NCI-H187 treated with DMSO at 0.1 percent for 48 hours (cell line): ENCODE measurements at regions not wholly inside any gene's neighbourhood (a gene's known extent, or its start where the extent isn't known, plus 50 kb on each side); places are given as distances from the start of the nearest gene placed in this dataset.
"Not testable (repeated sequence)": the region's sequence is repeated elsewhere in the genome, so short reads cannot be mapped to it uniquely, and the experiment has no call there.

Experiments
- DNase-seq: peaks from one replicate; lab custom pipeline; 2025; lab: John Stamatoyannopoulos, UW

DNA sequence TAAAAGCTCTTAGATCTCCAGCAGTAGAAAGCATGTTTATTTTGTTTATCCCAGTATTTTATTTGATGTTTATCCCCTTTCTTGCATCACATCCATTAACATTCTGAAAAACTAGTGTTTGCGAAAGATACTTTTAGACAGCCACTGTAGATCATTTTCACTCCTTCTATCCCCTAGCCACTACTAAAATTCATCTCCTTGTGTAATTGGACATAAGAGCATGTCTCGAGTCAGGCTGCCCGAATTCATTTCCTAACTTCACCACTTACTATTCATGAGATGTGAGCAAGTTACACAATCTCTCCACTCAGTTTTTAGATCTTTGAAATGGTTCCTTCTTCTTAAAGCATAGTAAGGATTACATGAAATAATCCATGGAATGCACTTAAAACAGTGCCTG, 514.0 kb downstream of the KLF5 start:
- DNase-seq = no peak

DNA sequence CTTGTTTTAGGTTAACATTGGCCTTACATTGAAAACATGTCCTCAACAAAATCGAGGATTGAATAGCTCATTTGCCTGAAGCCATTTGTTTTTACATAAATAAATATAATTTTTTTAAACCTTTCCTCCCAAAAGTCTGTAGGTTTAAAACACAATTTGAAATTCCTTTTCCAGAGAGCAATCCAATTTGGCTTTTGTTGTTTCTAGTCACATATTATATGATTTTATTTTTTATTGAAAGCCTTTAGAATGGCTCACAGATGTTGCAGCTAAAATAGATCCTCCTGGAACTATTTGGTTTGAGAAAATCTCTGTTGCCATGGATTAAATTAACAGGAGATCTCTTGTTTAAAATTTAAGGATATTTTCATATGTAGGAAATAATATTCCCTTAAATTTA, 512.6 kb downstream of the KLF5 start:
- no peak for DNase-seq

DNA sequence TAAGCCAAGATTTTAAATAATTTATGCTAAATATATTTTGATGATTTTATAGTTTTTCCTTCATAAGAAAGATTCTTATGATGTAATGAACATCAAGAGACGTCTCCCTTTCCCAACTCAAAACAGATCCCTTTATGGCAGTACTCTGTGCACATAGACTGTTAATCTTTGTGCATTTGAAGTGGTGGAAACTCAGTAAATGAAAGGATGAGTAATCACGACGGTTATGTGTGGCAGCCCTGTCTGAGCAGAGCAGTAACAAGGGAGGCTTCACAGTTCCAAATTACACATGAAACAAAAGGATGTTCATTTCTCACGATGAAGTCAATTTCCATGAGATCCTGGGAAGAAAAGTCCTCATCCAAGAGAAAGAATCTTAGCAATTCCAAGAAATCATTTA, 498.1 kb downstream of the KLF5 start:
- DNase-seq = no peak

DNA sequence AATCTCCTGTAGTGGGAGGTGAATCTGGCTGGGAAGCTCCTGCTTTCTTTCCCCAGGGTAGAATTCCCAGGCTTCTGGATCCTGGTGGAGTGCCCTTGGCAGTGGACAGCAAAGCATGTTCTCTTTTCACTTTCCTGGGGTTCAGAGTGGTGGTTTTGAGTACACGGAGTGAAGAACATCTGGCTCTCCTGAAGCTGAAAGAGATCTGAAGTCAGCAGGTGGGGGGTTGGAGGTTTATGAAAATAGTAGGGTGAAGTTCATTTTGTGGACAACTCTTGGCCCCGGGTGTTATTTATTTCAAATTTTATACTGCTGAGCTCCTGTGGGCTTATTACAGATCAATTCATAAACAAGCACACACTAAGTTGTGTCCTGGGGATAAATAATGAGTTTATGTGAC, 497.3 kb downstream of the KLF5 start:
- no peak for DNase-seq

DNA sequence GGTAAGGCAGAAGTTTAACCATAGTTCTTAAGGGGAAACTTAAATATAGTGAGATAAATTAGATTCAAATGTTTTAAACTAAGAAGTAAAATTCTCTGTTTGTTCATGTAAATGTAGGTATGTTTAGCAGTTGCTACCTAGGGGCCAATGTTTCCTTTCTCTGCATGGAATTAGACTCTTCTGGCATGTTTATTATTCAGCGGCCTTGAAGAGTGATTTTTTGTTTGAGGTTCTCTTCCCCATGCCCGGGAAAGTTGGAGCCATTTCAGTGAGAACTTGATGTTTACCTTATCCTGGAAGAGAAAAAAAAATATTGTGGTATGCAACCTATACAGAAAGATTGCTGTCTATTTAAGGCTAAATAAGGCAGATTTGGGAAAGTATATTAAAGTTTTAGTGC, 492.9 kb downstream of the KLF5 start:
- no peak for DNase-seq

DNA sequence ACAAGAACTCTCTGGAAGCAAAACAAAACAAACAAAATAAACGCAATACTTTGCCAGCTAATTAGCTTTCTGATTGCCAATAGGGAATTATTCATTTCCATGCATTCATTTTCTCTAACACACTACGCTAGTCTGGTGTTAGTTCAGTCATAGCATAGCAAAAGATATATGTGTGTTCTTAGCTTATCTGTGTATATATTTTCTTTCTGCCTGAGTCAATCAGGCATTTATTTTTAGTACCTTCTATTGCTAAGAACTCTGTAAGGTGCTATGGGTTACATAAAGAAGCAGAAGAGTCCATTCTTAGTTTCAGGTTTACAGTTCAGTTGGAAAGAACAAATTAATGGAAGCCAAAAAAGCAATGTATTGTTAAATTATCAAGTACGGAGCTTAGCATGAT, 490.9 kb downstream of the KLF5 start:
- DNase-seq = no peak

DNA sequence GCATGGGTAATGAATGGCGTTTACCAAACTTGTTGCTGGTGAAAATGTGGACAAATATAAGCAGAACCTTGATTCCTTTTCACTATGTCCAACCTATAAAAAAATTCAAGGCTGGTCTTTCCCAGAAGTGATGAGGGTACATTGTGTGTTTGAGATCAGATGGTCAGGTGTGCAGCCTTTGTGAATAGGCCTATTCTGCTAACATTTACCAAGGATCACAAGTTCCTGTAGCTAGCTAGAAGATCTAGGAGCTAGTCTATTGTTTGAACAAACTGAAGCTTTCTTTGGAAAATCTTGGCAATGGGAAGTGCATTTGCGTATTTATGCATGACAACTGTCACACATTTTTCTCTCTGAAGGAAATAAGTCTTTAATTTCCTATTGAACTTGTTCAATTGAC, 489.6 kb downstream of the KLF5 start:
- DNase-seq = no peak

DNA sequence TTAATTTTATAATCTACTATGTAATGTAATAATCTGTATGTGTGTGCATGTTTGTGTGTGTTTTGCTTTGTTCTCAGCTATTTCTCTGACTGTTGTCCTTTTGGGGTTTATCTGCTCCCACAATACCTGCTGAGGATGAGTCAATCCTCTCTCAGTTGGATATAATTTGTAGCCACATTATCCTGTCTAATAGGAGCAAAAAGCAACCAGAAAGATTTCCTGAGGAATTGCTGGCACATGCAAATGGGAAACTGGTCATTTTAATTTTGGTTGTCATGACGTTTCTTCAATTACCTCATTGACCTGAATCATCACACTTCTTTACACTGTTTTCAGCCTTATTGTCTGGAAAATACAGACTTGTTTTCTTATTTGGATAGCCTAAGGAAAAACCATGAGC, 488.4 kb downstream of the KLF5 start:
- DNase-seq = no peak

DNA sequence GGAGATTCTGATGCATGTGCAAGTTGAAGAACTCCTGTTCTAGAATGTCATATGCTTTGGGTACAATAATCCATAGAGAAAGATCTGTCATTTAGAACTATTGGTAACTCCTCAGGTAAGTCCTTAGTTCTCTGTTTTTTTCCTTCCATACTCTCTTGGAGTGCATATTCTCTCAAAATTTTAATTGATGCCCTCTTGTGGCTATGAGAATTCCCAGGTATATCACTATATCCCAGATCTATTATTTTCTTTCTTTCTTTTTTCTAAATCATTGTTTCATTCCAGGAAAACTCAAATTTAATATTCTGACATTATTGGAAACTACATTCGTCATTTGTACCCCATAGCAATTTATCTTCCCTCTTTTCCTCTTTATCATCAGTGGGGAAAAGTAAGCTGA, 485.4 kb downstream of the KLF5 start:
- DNase-seq = no peak

DNA sequence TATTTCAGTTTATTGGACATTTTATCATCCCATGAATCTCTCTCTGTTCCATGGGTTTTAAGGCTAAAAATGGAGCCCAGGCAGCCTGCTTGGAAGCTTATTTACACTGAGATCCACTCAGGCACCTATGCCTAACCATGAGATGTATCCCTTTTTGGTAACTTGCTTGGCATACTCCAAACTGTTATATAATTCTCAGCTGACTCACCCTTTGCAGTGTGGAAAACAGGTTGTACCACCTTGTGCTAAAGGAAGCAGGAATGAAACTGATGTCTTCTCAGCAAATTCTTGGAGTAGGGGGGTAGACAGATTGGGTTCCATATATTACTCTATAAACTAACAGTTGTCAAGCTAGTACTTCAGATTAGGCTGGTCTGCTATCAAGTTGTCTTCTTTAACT, 483.6 kb downstream of the KLF5 start:
- no peak for DNase-seq

DNA sequence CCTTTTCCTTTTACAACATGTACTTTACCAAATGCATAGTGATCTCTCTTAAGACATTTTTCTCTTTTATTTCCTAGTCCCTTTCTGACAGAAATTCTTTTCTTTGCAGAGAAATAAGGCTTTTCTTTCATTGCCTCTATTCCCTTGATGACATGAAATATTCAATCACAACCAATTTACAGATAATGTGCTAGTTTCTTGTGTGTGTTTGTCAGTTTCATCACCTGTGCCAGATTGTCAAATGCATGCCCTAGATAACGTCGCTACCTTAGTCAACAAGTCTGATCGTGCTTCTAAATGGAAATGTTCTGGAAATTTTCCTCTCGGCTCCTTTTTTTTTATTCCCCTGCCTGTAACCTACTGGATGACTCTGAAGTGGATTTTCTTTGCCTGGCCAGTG, 478.1 kb downstream of the KLF5 start:
- no peak for DNase-seq

DNA sequence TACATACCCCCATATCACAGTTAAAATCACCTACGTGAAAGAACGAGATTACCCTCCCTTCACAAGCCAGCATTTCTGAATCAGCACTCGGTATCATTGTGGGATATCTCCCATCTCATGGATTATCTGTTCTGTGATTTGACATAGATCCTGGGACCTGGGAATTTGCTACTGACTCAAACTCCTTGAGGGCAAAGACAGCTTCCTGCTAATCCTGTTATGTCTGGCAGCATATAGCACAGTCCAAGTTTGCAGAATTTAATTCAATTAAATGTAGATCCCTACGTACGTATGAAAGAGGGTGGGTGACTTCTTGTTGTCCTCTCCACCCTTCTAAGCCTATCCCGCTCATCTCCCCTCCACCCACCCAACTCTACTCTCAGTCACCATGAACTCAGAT, 476.5 kb downstream of the KLF5 start:
- no peak for DNase-seq

DNA sequence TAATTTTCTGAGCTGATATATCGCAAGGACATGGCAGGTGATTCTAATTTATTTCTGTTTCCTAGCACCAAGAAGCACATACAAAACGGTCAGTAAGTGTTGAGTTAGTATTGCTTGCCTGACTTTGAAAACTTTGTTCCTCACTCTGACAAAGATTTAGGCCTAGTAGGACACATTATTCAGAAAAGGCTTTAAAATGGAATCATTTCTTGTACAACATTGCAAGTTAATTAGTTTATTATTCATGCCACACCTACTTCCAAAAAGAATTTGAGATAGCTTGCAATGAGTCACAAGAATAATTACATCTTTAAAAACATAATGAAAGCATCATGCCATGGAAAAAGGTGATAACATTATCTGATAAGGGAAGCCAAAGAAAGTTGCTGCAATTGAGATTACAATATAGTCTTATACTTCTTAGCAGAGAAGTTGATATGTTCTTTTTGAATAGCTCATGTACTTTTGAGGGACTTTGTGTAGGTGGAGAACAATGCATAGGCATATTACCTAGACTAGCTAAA, 474.2 kb downstream of the KLF5 start:
- no peak for DNase-seq

DNA sequence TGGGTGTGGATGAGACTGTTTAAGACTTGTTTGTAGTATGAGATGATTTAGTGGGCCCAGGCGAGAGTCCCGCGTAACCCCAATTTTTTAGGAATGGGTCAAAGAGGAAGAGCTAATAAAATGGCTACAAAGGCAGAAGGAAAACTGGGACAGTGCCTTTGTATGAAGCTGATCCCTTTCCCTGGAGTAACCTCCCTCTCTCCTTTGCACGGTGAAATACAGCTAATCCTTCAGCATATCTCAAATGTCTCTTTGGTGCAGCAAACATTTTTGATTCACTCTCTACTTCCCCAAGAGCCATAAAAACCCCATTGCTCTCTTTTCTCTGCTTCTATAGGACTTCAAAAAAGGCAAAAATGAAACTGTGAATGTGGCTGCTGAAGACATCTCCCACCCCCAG, 473.8 kb downstream of the KLF5 start:
- DNase-seq = no peak

DNA sequence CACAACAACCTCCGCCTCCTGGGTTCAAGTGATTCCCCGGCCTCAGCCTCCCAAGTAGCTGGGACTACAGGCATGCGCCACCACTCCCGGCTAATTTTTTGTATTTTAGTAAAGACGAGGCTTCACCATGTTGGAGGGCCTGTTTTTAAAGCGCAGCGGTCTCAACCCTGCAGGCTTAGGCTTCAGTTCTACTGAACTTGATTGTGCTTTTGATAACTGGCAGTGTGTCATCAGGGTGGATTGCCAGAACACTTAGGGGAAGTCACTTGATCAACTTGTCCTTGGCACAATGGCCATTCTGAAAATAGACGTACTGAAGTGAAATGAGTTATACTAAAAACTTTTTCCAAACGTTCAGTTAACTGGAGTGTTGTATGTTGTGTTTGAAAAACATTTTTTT, 472.2 kb downstream of the KLF5 start:
- DNase-seq = no peak

DNA sequence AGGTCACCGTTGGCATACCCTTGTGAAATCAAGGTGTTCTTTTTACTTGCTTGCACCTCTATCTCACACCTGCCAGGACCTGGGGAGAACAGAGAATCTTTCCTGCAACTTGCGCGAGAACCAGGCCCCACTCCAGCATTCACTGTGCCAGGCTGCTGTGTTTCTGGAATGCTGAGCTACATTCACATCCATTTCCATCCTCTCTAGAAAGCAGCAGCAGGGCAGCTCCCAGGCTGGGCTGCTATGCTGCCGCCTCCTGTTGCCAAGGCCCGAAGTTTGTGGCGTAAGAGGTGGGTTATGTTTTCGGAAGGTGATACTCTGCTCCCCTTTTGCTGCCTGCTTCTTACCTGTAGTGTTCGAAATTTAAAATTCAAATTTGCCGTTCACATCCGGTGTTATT, 464.1 kb downstream of the KLF5 start:
- DNase-seq = peak; percentile 68

DNA sequence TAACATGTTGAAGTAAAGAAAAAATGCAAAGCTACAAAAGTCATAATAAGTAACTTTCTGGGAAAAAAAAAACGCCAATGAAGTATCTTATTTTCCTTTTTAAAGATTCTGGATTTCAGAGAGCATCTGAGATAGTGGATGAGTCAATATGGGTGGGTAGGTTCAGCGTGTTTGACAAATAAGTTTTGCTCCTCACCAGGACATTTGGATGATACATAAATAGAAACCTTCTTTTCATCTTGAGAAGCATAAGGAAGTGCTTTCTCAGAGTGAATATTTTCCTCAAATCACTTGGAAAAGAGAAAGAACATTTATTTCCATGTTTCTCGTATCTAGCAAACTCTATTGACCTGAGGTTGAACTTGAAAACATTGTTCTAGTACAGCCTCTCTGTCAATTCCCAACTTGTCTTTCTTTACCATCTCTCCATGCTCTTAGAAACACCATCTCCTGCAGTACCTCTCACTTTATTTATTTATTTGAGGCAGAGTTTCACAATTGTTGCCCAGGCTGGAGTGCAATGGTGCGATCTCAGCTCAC, 463.2 kb downstream of the KLF5 start:
- DNase-seq = no peak

DNA sequence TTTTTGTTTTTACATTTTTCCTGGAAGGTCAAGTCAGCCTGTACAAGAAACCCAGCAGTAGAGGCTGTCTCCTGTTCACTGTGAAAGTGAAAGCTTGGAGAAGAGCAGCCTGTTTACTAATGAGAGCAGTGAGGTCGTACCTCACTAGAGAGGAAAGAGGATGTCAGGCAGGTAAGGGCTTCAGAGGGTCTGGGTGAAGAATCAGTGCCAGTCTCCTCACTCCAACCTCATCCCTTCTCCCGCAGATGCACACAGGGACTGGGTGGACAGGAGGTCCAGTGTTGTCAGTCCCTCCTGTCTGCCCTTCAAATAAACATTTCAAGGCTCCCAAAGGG, 462.5 kb downstream of the KLF5 start:
- peak; percentile 23 for DNase-seq

DNA sequence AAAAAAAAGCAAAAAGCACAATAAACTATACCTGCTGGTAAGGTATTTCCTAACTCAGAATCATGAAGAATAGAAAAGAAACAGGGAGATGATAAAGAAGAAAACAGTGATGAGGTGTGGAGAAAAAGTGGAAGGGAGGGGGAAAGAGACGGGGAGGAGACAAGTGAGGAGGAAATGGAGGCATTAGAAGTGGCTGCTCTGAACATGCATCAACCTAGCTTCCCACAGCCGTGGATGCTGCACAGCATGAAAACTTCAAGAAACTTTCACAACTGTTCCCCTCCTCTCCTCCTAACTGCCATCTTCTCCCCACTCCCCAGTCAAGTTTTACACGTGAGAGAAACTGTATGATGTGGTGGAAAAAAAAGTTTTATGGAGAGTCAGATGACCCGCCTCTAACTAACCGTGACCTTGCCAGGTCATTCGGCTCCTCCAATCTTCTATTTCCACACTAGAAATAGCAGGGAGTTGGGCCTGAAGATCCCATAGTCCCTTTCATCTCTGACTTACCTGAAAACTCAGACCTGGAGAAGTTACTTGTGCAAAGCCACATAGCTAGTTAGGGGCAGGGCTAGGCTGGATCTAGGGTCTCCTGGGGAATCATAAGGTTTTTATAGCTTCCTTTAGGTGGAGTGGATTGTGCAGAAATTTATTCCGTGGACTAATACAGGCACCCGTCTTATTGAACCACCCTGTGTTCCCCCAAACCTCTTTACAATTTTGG, 461.9 kb downstream of the KLF5 start:
- DNase-seq = no peak

DNA sequence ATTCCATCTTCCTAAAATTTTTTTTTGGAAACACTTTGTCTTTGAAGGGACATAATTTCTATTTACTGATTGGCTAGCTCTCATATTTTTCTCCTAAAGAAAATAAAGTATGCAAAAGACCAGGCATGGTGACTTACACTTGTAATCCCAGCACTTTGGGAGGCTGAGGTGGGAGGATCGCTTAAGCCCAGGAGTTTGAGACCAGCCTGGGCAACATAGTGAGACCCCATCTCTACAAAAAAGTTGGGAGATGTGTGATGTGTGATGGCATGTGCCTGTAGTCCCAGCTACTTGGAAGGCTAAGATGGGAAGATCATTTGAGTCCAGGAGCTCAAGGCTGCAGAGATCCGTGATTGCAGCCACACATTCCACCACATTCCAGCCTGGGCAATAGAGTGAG, 461.3 kb downstream of the KLF5 start:
- DNase-seq = not testable (repeated sequence)

DNA sequence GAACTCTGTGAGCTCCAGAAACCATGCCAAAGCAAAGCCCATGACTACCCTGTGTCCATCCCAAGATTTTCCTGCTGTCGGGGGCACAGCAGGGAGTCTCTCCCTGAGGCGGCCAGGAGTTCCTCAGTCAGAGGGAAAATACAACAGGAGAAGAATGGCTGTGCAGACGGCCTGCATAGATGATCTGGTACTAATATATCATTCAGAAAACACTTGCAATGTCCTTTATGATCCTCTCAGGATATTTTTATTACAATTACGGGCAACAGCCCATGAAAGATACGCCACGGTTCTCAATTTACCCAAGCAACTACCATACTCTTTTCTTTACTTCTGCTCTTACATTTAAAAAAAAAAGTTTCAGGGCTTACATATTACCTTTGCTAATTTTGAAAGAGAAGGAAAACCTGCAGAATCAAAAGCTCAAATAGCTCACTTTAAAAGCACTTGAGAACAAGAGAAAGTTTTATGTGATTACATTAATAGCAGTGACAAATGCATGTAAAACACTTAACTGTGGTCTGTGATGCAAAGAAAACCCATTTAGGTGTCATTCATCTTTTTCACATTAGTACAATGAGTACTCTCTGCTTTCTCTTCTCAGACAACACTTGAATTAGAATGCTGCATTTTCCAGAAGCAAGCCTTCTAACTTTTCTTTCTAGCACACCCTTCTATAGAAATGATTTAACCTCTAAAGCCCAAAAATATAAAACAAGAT, 460.8 kb downstream of the KLF5 start:
- DNase-seq = peak; percentile 100

DNA sequence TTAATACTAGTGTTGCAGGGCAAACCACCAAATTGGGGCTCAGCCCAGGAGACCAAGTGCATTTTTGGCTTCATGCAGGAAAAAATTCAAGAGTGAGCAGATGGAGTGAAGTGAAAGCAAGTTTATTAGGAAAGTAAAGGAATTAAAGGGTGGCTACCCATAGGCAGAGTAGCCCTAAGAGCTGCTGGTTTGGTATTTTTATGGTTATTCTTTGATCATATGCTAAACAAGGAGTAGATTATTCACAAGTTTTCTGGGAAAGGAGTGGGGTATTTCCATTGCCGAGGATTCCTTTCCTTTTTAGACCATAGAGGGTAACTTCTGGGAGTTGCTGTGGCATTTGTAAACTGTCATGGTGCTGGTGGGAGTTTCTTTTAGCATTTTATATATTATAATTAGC, 459.0 kb downstream of the KLF5 start:
- DNase-seq = no peak

DNA sequence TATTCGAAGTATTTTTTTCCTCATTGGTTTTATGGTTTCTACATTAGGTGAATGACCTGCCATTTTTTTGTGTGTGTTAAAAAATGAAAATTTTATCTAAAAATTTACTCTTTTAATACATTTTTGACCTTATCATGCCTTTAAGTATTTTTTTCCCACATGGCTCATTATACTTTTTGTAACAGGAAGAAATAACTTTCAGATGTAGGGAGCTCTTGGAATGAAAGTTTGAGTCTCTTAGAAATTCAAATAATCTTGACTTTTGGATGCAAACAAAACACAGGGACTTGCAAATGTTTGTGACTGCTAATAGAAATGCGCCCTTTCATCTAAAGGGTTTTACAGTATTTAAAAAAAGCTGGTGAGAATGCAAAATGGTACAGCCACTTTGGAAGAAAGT, 457.9 kb downstream of the KLF5 start:
- DNase-seq = no peak

DNA sequence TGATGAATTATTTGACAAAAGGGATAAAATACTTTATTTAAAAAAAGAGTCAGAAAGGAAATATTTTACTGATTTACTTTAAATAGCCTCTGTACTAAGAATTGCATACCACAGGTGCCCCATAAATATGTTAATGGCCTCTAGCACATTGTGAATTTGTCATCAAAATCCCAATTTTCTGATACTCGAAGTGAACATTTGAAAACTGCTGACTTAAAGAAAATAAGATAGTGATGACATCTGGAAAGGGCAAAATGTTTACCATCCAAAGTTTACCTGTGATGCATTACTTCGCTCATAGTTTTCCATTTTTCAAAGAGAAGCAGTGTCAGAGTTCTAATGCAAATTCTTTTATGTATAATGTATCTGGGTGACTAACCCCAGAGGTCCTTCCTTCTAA, 455.4 kb downstream of the KLF5 start:
- DNase-seq = no peak
